Hepatocyte (in vitro differentiated cells): ENCODE measurements at regions not wholly inside any gene's neighbourhood (a gene's known extent, or its start where the extent isn't known, plus 50 kb on each side); places are given as distances from the start of the nearest gene placed in this dataset.

Experiments
- DNase-seq: peaks from one replicate; pipeline ENCODE4 v3.0.0-alpha.2; 2016; ENCODE audit warnings: low spot score
- H2AFZ ChIP-seq: fragments of 200-600 bp; sonication (generic); 2 replicates; pipeline ENCODE4 v1.6.0; 2016; ENCODE audit warnings: antibody characterized with exemption, mild to moderate bottlenecking
- H3K27ac ChIP-seq: fragments of 200-600 bp; sonication (generic); 2 replicates; pipeline ENCODE4 v1.5.1; 2016; ENCODE audit warnings: mild to moderate bottlenecking
- H3K27me3 ChIP-seq: fragments of 200-600 bp; sonication (generic); 2 replicates; pipeline ENCODE4 v1.6.1; 2016
- H3K36me3 ChIP-seq: fragments of 200-600 bp; sonication (generic); replicated peaks from 2 replicates; pipeline ENCODE4 v1.5.1; 2016; ENCODE audit warnings: low read depth; ENCODE audit not compliant: insufficient read depth
- H3K4me1 ChIP-seq: fragments of 200-600 bp; sonication (generic); 2 replicates; pipeline ENCODE4 v1.5.1; 2016; ENCODE audit warnings: mild to moderate bottlenecking, moderate library complexity; ENCODE audit not compliant: insufficient read depth
- H3K4me2 ChIP-seq: fragments of 200-600 bp; sonication (generic); 2 replicates; pipeline ENCODE4 v1.6.0; 2016
- H3K4me3 ChIP-seq: fragments of 200-600 bp; sonication (generic); 2 replicates; pipeline ENCODE4 v1.5.1; 2016; ENCODE audit warnings: mild to moderate bottlenecking
- H3K79me2 ChIP-seq: fragments of 200-600 bp; sonication (generic); 2 replicates; pipeline ENCODE4 v1.6.0; 2017; ENCODE audit warnings: mild to moderate bottlenecking
- H3K9me2 ChIP-seq: fragments of 200-600 bp; sonication (generic); replicated peaks from 2 replicates; pipeline ENCODE4 v1.6.0; 2017; ENCODE audit warnings: mild to moderate bottlenecking; ENCODE audit not compliant: insufficient read depth
- H3K9me3 ChIP-seq: fragments of 200-600 bp; sonication (generic); 2 replicates; pipeline ENCODE4 v1.5.1; 2016; ENCODE audit warnings: low read depth, mild to moderate bottlenecking
- H4K20me1 ChIP-seq: fragments of 200-600 bp; sonication (generic); 2 replicates; pipeline ENCODE4 v1.6.0; 2016; ENCODE audit warnings: mild to moderate bottlenecking; ENCODE audit not compliant: insufficient read depth, poor library complexity, severe bottlenecking
- CTCF ChIP-seq: fragments of 200-600 bp; sonication (generic); IDR thresholded peaks from 2 replicates; pipeline ENCODE4 v1.5.1; 2016; ENCODE audit warnings: antibody characterized with exemption, mild to moderate bottlenecking; ENCODE audit not compliant: poor library complexity
- EZH2 ChIP-seq: fragments of 200-600 bp; sonication (generic); IDR thresholded peaks from 2 replicates; pipeline ENCODE4 v1.6.1; 2016; ENCODE audit warnings: antibody characterized with exemption, mild to moderate bottlenecking, borderline replicate concordance
- EZH2phosphoT487 ChIP-seq: fragments of 200-600 bp; sonication (generic); IDR thresholded peaks from one replicate; pipeline ENCODE4 v1.6.1; 2018; ENCODE audit warnings: antibody characterized with exemption, mild to moderate bottlenecking, low read depth, moderate library complexity; ENCODE audit not compliant: unreplicated experiment, severe bottlenecking
- WGBS: methylation state at CpG from one replicate; pipeline ENCODE4 v1.1.6; 2016; ENCODE audit warnings: low lambda C conversion rate; ENCODE audit errors: missing lambda C conversion rate; 5-methylcytosine and 5-hydroxymethylcytosine counted together

GRCh38 chr3:181558870-181559269, 152.9 kb upstream of the SOX2 start:
- H3K9me2 ChIP-seq = no peaks in the 10 kb centered on the region
- H3K4me2 ChIP-seq = no peak overlapping the region
- WGBS = 83% methylated on average over 2 of the region's 2 CpGs
- TF ChIP-seq CTCF (no peak), EZH2 (no peak), EZH2phosphoT487 (no peak)
- no peak overlapping the region for H3K27ac ChIP-seq
- no peak overlapping the region for H3K4me3 ChIP-seq
- no peaks in the 10 kb centered on the region for H3K36me3 ChIP-seq
- peaks cover 21% of the 10 kb centered on the region for H3K27me3 ChIP-seq
- H3K79me2 ChIP-seq = no peaks in the 10 kb centered on the region
- H2AFZ ChIP-seq = no peak overlapping the region
- no peaks in the 10 kb centered on the region for H4K20me1 ChIP-seq
- no peaks in the 10 kb centered on the region for H3K9me3 ChIP-seq
- no peak for DNase-seq
- H3K4me1 ChIP-seq = no peaks in the 10 kb centered on the region

GRCh38 chr3:181555681-181556080, 156.0 kb upstream of the SOX2 start:
- Histone ChIP-seq H3K4me1 (no peaks in the 10 kb centered on the region), H3K27me3 (peaks cover 3% of the 10 kb centered on the region), H3K9me3 (no peaks in the 10 kb centered on the region), H3K79me2 (no peaks in the 10 kb centered on the region), H4K20me1 (no peaks in the 10 kb centered on the region), H3K4me3 (no peak overlapping the region), H3K36me3 (no peaks in the 10 kb centered on the region), H3K4me2 (no peak overlapping the region), H3K27ac (no peak overlapping the region), H3K9me2 (no peaks in the 10 kb centered on the region), H2AFZ (no peak overlapping the region)
- TF ChIP-seq EZH2phosphoT487 (no peak), EZH2 (no peak), CTCF (no peak)
- DNase-seq = no peak
- WGBS = 90% methylated on average over 3 of the region's 3 CpGs

GRCh38 chr3:181554233-181554765, 157.4 kb upstream of the SOX2 start:
- no peaks in the 10 kb centered on the region for H3K27me3 ChIP-seq
- H3K4me2 ChIP-seq = no peak overlapping the region
- H4K20me1 ChIP-seq = no peaks in the 10 kb centered on the region
- no peaks in the 10 kb centered on the region for H3K9me3 ChIP-seq
- H3K79me2 ChIP-seq = no peaks in the 10 kb centered on the region
- TF ChIP-seq CTCF (no peak), EZH2phosphoT487 (no peak), EZH2 (no peak)
- no peak overlapping the region for H2AFZ ChIP-seq
- H3K27ac ChIP-seq = no peak overlapping the region
- no peak for DNase-seq
- no peaks in the 10 kb centered on the region for H3K9me2 ChIP-seq
- no peak overlapping the region for H3K4me3 ChIP-seq
- no peaks in the 10 kb centered on the region for H3K4me1 ChIP-seq
- H3K36me3 ChIP-seq = no peaks in the 10 kb centered on the region

GRCh38 chr3:181549266-181549665, 162.5 kb upstream of the SOX2 start:
- WGBS = 77% methylated on average over 3 of the region's 3 CpGs

More at GRCh38 chr3:181549266-181549665, 162.5 kb upstream of the SOX2 start:
- no peaks in the 10 kb centered on the region for H4K20me1 ChIP-seq
- no peak overlapping the region for H3K27ac ChIP-seq
- no peak overlapping the region for H3K4me3 ChIP-seq
- H3K79me2 ChIP-seq = no peaks in the 10 kb centered on the region
- DNase-seq = no peak
- H3K9me2 ChIP-seq = no peaks in the 10 kb centered on the region
- H3K27me3 ChIP-seq = no peaks in the 10 kb centered on the region
- no peak overlapping the region for H3K4me2 ChIP-seq
- no peaks in the 10 kb centered on the region for H3K4me1 ChIP-seq
- no peak for TF ChIP-seq EZH2
- TF ChIP-seq CTCF = no peak
- no peak for TF ChIP-seq EZH2phosphoT487
- H3K36me3 ChIP-seq = no peaks in the 10 kb centered on the region
- no peak overlapping the region for H2AFZ ChIP-seq
- H3K9me3 ChIP-seq = no peaks in the 10 kb centered on the region
